NCI-H2029 treated with DMSO at 0.1 percent for 48 hours (cell line): ENCODE measurements at regions not wholly inside any gene's neighbourhood (a gene's known extent, or its start where the extent isn't known, plus 50 kb on each side); places are given as distances from the start of the nearest gene placed in this dataset.

ENCODE experiments used
- DNase-seq: peaks from one replicate; lab custom pipeline; 2025; lab: John Stamatoyannopoulos, UW

DNA sequence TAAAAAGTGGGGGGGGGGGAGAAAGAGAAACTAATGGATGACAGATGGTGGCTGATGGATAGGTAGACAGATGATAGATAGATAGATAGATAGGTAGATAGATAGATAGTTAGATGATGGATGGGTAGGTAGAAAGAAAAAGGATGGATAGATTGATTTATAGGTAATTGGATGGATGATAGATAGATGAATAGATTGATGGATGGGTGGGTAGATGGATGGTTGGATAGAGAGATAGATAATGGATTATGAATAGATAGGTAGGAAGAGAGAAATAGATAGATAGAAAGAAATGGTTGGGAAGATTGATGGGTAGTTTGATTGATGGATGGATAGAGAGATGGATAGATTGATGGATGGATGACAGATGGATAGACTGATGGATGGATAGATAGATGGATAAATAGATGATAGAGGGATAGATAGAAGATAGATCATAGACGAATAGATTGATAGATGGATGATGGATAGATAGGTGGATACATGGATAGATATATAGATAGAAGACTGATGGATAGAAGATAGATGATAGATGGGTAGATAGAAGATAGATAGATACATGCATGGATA lies 337.1 kb downstream of the C16orf95 start:
- no peak for DNase-seq

DNA sequence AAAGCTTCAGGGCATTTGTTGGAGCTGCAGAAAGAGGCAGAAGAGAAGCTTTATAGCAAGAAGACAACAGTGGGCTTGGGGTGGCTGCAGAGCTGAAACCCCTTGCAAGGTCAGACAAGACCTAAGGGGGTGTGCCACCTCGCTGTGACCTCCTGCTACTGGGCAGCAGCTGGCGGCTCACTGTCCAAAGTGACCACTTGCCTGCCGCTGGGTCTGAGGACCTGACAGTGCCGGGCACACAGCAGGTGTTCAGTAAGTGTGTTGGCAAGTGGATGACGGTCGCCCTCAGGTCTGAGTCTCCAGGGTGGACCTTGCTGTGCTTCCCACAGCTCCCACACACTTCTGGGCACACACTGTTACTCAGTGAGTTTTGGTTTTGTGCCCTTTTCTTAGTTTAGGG lies 336.5 kb downstream of the C16orf95 start:
- no peak for DNase-seq

DNA sequence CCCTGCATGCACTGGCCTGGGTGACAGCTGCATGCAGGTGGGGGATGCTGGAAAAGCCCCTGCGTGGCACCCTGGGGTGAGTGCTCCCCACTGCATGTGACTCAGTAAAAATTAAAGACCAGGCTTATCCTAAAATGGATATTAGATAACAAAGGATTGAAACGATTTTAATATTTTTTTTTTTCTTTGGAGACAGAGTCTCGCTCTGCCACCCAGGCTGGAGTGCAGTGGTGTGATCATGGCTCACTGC lies 334.9 kb downstream of the C16orf95 start:
- no peak for DNase-seq

DNA sequence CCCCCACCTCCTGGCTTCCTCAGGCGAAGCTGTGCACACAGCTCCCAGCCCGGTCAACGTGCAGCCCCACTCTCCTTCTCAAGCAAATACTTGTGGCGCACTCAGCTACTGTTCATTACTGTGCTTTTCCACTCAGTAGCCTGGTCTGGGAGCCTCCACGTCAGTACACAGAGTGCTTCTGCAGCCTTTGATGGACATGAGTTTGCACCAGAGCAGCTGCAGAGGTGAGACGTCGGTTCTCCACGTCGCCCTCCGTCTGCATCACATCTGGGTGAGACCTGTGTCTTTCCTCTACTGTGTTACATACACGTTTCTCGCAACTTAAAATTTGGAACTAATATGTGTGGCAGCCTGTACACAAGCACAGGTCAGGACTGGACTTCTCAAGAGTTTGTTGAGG lies 334.3 kb downstream of the C16orf95 start:
- DNase-seq: no peak

DNA sequence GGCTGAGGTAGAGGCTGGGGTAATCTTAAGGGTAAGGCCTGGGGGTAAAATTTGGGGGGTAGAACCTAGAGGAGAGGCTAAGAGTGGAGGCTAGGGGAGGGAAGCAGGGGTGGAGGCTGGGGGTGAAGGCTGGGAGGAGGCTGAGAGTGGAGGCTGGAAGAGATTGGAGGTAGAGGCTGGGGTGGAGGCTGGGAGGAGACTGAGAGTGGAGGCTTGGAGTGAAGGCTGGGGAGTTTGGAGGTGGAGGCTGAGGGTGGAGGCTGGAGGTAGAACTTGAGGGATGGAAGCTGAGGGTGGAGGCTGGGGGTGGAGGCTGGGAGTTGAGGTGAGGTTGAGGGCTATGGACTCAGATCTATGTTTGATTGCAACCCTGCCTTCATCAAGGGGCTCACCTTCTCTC lies 333.6 kb downstream of the C16orf95 start:
- no peak for DNase-seq

DNA sequence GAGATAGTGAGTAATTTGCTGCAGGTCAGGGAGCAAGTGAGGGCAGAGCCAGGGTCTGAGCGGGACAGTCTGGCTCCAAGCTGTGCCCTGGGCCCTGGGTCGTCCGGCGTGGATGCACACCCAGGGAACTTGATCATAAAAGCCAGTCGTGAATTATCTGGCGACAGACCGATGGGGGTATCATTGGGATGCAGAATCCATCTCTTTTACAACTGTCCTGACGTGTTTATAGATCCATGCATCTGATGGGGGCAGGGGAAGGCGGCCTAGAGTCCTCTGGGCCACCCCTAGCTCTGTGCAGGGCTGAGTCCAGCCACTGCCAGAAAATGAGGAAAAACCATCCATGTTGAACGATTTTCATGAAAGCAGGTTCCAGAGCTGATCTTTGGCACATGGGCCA lies 332.8 kb downstream of the C16orf95 start:
- no peak for DNase-seq

DNA sequence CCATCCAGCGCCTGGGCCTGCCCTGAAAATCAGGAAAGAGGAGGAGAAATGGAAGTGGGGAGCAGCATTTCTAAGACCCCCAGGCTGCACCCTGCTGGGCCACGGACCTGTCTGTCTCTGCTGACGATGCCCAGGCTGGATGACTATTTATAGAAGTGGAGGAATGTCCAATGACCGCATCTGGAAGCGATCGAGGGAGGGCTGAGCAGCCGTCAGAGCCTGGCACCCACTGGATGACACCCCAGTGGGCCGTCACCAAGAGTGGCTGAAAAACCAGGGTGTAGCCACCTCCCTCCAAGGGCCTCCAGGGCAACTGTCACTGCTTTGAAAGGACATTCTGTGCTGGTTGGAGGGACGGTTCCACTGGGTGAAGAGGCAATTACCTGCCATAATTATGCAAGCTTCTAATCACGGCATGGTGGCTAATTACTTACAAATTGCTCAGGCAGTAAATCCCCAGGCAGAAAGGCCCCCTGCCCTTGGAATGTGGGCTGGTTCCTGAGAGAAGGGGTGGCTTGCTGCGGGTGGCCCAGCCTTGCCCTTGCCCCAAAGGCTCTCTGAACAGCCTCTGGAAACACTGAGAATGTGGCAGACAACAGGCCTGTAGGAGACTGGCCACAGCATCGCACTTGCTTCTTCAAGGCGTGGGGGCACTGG lies 332.1 kb downstream of the C16orf95 start:
- DNase-seq: no peak

DNA sequence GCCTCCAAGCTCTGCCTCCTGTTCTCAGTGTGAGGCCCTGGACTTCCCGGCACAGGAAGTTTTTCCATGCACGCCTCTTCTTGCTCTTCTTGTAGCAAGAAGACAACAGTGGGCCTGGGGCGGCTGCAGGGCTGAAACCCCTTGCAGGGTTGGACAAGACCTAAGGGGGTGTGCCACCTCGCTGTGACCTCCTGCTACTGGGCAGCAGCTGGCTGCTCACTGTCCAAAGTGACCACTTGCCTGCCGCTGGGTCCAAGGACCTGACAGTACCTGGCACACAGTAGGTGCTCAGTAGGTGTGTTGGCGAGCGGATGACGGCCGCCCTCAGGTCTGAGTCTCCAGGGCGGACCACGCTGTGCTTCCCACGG lies 331.6 kb downstream of the C16orf95 start:
- no peak for DNase-seq

DNA sequence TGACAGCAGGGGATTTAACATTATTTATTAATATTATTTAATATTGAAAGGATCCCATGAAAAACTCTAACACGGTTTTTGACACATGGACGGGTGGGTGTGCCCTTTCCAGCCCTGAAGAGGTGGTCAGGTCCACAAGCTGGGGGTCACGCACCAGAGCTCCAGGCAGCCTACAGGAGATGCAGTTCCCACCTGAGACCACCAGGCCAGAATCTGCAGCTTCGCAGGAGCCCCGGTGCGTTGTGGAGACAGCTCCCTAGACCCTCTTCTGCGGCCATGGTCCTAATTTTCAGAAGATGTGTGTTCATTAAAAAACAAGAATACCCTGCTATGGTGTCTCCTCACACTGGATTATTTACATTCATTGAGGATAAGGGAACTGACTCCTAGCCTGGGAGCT lies 331.1 kb downstream of the C16orf95 start:
- no peak for DNase-seq

DNA sequence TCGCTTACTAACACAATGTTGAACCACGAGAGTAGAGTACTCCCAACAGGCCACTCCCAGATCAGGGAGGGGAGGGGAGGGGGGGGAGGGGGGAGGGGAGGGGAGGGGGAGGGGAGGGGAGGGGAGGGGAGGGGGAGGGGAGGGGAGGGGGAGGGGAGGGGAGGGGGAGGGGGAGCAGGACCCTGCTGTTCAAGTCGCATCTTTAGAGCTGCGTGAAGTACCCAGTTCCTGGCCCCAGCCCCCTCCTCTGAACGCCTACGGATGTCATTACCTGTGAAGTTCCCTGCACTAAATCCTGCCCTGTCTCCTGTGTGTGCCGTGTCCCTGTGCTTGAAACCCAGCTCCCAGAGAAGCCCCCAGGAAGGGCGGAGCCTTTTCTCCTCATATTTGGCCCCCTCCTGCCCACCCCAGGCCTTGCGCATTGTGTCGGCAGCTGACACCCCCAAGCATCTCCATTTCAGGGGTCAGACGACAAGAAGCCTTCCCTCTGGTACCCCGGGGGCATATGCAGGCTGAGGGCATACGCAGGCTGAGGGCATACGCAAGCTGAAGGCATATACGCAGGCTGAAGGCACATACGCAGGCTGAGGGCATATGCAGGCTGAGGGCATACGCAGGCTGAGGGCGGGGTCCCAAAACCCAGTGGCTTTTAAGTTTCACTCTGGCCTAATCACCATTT lies 330.2 kb downstream of the C16orf95 start:
- DNase-seq: no peak

DNA sequence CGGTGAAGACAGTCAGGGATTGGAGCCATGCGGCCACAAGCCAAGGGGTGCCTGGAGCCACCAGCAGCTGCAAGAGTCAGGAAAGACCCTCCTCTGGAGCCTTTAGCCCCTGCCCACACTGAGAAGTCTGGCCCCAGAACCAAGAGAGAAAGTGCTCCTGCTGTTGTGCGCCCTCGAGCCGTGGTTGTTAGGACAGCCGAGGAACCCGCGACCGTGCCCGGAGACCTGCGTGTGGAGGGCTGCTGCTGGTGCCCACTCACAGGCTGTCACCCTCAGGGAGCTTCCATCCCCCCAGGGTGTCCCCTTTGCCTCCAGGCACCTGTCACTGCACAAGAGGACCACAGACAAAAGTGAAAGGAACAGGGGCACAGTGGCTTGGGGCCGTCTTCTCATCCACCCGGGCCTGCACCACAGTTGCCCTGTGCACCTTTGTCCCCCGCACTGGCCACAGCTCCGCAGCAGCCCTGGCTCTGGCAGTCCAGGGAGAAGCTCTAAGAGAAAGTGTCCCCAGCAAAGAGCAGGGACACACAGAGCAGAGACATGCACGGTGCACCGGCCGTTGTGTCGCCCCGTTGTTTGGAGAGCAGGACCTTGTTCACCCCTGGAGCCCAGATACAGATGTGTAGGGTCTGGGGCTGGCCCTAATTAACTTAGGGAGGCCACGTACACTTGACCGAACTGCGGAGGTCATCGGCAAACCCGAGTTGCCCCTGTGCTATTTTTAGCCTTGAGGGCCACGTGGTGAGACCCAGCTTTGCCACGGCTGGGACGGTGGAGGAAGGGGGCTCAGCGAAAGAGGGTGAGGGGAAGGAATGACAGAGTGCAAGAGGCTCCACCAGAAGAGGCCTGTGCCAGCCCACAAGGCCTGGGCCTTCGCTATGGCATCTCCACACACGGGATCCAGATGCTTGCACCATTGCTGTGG lies 329.2 kb downstream of the C16orf95 start:
- no peak for DNase-seq

DNA sequence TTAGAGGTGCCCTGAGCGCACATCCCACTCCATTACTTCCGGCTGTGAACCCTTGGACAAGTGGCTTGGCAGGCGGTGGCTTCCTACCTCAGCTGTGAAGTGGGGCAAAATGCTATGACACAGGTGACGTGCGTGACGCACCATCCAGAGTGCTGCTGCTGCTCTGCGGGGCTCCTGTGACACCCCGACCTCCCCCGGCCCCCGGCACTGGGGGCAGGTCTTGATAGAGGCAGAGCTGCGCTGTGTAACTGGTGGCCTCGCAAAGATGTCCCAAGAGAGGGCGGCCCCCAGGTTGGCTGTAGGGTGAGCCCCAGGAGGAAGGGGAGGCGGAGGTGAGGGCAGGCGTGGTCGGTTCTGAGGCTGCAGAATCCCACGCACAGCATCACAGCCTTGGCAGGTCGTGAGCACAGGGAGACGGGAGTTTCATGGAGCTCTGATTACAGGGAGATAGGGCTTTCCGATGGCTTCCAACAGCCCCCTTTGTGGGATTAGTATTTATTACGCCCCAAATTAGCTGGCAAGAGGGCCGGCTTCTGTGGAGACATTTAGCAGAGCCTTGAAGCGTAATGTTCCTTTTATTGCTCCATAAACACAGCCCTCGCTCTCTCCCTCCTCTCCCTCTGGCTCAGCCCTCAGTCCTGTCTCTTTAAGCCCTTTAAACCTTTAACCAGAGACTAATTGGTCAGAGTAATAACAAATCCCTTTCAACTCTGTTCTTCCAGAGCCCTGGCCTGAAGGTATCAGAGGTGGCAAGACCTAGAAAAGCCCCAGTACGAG lies 328.1 kb downstream of the C16orf95 start:
- DNase-seq: no peak

DNA sequence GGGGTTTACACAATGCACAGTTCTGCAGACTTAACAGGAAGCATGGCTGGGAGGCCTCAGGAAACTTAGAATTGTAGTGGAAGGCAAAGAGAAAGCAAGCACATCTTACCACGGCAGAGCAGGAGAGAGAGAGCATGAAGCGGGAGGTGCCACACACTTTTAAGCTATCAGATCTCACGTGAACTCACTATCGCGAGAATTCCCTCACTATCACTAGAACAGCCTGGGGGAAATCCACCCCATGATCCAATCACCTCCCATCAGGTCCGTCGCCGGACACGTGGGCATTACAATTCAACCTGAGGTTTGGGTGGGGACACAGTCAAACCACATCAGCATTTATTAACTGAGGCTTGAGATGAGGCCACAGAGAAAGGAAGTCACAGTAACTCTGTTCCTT lies 326.7 kb downstream of the C16orf95 start:
- no peak for DNase-seq

DNA sequence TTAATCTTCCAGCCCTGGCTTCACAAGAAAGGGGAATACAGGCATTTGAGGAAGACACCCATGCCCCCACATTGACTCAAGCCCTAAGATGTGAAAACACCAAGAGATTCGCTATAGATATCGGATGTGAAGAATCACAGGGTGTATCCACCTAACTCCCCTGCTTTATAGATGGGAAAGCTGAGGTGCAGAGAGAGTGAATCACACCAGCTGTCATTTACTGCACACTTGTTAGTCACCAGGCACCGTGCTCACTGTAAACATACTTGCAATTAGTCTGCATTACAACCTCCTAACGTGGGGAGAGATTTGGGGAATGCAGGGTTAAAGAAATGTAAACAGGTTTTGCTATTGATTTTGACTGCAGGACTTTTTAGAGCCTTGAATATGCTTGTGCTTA lies 325.5 kb downstream of the C16orf95 start:
- no peak for DNase-seq

DNA sequence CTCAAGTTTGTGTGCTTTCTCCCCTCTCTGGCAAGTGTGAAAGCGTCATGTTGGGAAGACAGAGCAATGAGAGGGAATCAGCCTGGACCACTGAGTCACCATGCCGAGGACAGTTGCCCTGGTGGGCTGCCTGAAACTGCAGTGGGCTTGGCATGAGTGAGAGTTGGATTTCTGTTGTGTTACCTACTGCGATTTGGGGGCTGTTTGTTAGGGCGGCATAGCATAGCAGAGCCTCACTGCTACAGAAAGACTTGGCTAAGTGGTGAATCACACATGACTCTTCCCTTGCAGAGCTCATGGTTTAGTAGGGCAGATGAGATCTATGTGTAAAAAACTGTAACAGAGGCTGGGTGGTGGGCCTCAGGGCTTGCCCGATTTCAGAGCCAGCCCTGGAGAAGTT lies 324.6 kb downstream of the C16orf95 start:
- no peak for DNase-seq

DNA sequence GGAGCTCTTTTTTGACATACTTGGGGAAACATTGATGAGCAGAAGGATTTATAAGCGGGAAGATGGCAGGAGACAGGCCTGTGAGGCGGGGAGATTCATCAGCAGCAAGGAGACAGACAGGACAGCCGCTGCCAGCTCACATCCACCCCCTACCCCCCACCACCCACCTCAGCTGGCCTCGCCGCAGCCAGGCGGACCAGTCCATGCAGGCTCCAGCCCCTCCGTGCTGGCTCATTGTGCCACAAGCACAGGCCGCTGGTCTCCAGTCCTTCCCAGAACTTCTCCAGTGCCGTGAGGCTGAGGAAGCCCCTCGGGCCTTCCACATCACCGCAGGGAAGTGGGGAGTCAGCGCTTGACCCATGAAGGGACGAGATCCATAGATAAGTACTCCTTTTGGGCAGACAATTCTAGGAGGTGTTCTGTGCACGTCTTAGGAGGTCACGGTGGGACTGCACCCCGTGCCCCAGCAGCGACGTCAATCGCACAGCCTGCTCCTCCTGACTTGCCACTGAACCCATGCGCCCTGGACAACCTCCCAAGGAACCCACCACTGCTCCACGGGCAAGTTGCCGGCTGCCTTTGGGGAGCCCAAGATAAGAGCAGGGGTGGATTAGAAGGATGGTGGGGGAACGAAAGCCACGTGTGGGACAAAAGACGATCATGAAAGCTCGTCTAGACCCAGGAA lies 323.6 kb downstream of the C16orf95 start:
- no peak for DNase-seq

DNA sequence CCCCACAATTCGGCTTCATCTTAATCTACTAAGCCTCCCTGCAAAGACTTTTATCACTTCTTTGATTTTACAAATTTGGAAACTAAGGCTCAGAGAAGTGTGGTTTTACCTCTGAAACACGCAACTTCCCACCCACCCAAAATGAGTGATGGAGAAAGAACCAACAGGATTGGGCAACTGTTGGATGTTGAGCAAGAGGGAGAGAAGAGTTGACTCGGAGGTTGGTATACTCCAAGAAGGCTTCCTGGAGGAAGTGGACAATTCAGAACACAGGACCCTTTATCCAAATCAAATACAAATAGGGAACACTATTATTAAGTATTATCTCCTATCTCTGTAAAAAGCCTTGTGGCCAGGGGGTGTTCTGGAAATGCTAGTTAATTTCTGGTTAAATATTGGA lies 323.0 kb downstream of the C16orf95 start:
- no peak for DNase-seq

DNA sequence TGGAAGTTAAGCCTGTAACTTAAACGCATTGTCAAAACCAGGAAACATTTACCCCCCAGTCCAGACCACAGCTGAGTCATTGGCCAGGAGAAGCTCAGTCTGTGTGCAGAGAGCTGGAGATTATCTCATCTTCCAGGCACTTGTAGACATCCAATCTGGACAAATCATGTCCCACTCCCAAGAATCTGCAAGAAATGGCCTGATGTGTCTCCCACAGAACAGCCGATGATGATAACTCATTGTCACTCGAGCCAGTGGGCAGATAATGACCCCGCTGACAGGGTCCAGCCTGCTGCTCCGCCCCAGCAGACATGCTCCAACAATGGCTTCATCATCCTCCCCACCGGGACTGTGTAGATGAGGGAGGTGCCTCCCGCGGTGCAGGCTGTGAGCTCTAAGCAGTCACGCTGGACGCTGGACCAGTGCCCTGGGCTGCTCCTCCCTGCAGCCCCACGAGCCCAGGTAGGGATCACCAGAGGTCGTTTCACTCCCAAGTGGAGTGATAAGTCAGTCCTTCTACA lies 322.5 kb downstream of the C16orf95 start:
- DNase-seq: no peak

DNA sequence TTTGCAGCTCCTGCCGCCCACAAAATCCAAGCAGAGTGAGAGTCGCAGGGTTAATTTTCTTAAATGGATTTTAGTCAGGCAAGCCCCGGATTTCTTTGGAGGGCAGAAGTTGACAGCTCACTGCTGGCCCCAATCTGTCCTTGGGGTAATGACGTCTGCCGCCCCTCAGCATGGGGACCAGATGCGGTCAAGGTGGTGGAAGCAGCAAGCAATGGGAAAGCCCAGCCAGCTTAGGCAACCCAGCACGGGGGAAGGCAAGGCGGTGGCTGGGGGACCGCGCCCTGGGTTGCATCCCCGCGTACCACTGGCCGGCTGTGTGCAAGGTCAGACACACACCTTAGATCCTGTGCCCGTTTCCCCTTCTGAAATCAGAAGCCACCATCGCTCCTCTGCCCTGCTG lies 321.7 kb downstream of the C16orf95 start:
- no peak for DNase-seq

DNA sequence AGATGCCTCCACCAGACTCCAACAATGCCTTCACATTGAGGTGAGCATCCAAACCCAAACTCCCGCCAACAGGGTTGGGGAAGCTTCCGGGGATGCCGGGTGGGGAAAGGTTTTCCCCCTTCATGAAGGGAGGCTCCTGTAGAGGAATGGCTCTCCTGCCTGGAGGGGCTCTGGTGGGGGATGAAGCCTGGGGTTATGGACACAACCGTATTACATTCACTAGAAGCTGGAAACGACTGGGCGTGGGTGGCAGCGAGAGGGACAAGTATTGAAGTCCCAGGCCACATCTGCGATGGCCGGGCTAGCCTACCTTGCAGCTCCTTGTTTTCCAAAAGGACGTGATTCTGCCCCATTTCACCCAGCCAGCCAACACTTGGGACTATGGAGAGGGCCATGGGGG lies 321.1 kb downstream of the C16orf95 start:
- DNase-seq: no peak

DNA sequence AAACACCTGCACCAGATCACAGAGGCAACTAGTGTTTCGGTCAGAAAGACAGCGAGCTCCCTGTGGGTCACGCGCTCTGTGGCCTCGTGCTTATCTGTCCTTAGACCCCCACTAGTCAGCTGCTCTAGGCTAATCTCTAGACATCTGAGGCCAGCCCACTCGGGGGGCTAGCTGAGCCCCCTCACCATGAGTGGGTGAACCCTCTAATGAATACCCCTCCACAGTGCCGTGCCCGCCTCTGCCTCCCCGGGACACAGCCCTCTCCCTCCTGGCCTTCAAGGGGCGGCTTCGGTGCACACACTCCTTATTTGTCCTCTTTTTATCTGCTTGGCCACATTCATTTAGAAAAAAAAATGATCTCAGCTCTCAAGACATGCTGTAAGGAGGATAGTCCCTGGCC lies 320.1 kb downstream of the C16orf95 start:
- DNase-seq: no peak
